Testis (tissue), 2 donors: ENCODE measurements at regions not wholly inside any gene's neighbourhood (a gene's known extent, or its start where the extent isn't known, plus 50 kb on each side); places are given as distances from the start of the nearest gene placed in this dataset.

ENCODE experiments used
- DNase-seq: peaks from one replicate; pipeline ENCODE4 v3.0.0-alpha.2; 2019
- H3K27ac ChIP-seq, 2 donors: fragments of 200-600 bp; sonication (generic); one replicate each; pipeline ENCODE4 v1.5.1; 2019
- H3K27me3 ChIP-seq: fragments of 200-600 bp; sonication (generic); one replicate; pipeline ENCODE4 v1.5.1; 2019
- H3K36me3 ChIP-seq: fragments of 200-600 bp; sonication (generic); one replicate; pipeline ENCODE4 v1.5.1; 2017; ENCODE audit warnings: low read depth; ENCODE audit errors: missing control alignments
- H3K4me1 ChIP-seq: fragments of 200-600 bp; sonication (generic); one replicate; pipeline ENCODE4 v1.5.1; 2019
- H3K4me3 ChIP-seq, 2 donors: fragments of 200-600 bp; sonication (generic); one replicate each; pipeline ENCODE4 v1.5.1; 2017 to 2019
- H3K9me3 ChIP-seq: fragments of 200-600 bp; sonication (generic); one replicate; pipeline ENCODE4 v1.5.1; 2017
- CTCF ChIP-seq, 3 experiments: fragments of 450-650 bp in 2 of 3; fragments of 200-600 bp in 1 of 3; sonication (generic) in 1 of 3; IDR thresholded peaks; one replicate each; pipeline ENCODE4 v1.5.1; 2016 to 2019; ENCODE audit warnings: antibody characterized with exemption in 3 of 3, mild to moderate bottlenecking in 2 of 3, moderate library complexity in 1 of 3
- POLR2A ChIP-seq: fragments of 450-650 bp; IDR thresholded peaks from one replicate; pipeline ENCODE4 v1.6.1; 2017; ENCODE audit warnings: antibody characterized with exemption, mild to moderate bottlenecking, moderate library complexity
- WGBS, 2 donors: methylation state at CpG; one replicate each; pipeline ENCODE4 v1.1.5; 2018; 5-methylcytosine and 5-hydroxymethylcytosine counted together
- intact Hi-C: fragments of 100-400 bp; cut with DNase I; formaldehyde crosslinking; loops from one replicate; pipeline ENCODE4 v1.15.1; 2023; ENCODE audit warnings: low total_unique reads

GRCh38 chr4:17301266-17301665 is 210.6 kb downstream of the QDPR start:
- intact Hi-C loops: no loop called here
- 83 to 86% methylated on average over 1 of the region's 1 CpG for WGBS, 2 donors
- Histone ChIP-seq H3K4me1 (no peaks in the 10 kb centered on the region), H3K27me3 (no peaks in the 10 kb centered on the region), H3K36me3 (no peaks in the 10 kb centered on the region), H3K9me3 (no peaks in the 10 kb centered on the region), H3K27ac (no peak overlapping the region), H3K4me3 (no peak overlapping the region)
- DNase-seq: no peak
- TF ChIP-seq POLR2A: no peak
- TF ChIP-seq CTCF (IDR thresholded peaks at IDR 0.05): no peak

GRCh38 chr4:17296921-17297890 is 214.7 kb downstream of the QDPR start:
- Histone ChIP-seq H3K4me1 (no peaks in the 10 kb centered on the region), H3K9me3 (no peaks in the 10 kb centered on the region), H3K27me3 (no peaks in the 10 kb centered on the region), H3K27ac (no peak overlapping the region), H3K36me3 (no peaks in the 10 kb centered on the region), H3K4me3 (no peak overlapping the region)
- intact Hi-C loops: no loop called here
- no peak for TF ChIP-seq CTCF (IDR thresholded peaks at IDR 0.05)
- WGBS, 2 donors: 71 to 76% methylated on average over 8 of the region's 8 CpGs
- DNase-seq: no peak

- TF ChIP-seq POLR2A: no peak
- no peak for TF ChIP-seq CTCF (IDR thresholded peaks at IDR 0.05)
- Histone ChIP-seq H3K27me3 (no peaks in the 10 kb centered on the region), H3K9me3 (no peaks in the 10 kb centered on the region), H3K27ac (no peak overlapping the region), H3K36me3 (no peaks in the 10 kb centered on the region), H3K4me3 (no peak overlapping the region), H3K4me1 (no peaks in the 10 kb centered on the region)
- 76 to 91% methylated on average over 1 of the region's 1 CpG for WGBS, 2 donors
- intact Hi-C loops: no loop called here
- no peak for DNase-seq
These were observed 218.0 kb downstream of the QDPR start for GRCh38 chr4:17293901-17294300.

GRCh38 chr4:17288151-17288550 is 223.7 kb downstream of the QDPR start:
- Histone ChIP-seq H3K27me3 (no peaks in the 10 kb centered on the region), H3K9me3 (no peaks in the 10 kb centered on the region), H3K4me3 (no peak overlapping the region), H3K36me3 (no peaks in the 10 kb centered on the region), H3K27ac (no peak overlapping the region), H3K4me1 (peaks cover 13% of the 10 kb centered on the region)
- no peak for DNase-seq
- 79 to 85% methylated on average over 1 of the region's 1 CpG for WGBS, 2 donors
- TF ChIP-seq CTCF (IDR thresholded peaks at IDR 0.05): no peak
- TF ChIP-seq POLR2A: no peak
- intact Hi-C loops: no loop called here
